H9 (cell line): ENCODE measurements at regions not wholly inside any gene's neighbourhood (a gene's known extent, or its start where the extent isn't known, plus 50 kb on each side); places are given as distances from the start of the nearest gene placed in this dataset.

Source experiments
- DNase-seq: peaks from one replicate; pipeline ENCODE4 v3.0.0-alpha.2; 2017
- H2AFZ ChIP-seq: one replicate; pipeline ENCODE4 v1.6.1; 2013; ENCODE audit warnings: mild to moderate bottlenecking, low read length, control low read depth, moderate library complexity
- H2AK5ac ChIP-seq: 2 replicates; pipeline ENCODE4 v1.6.1; 2013; ENCODE audit warnings: low read length, control low read depth, mixed read lengths; ENCODE audit not compliant: insufficient read length
- H2BK120ac ChIP-seq: one replicate; pipeline ENCODE4 v1.6.1; 2013; ENCODE audit warnings: low read depth, mild to moderate bottlenecking, low read length, control low read depth, inconsistent platforms; ENCODE audit not compliant: poor library complexity, severe bottlenecking
- H2BK12ac ChIP-seq: 2 replicates; pipeline ENCODE4 v1.6.1; 2013; ENCODE audit warnings: low read length, control low read depth, mixed read lengths, low read depth; ENCODE audit not compliant: insufficient read length
- H2BK15ac ChIP-seq: 2 replicates; pipeline ENCODE4 v1.6.1; 2013; ENCODE audit warnings: low read depth, low read length, control low read depth
- H2BK20ac ChIP-seq: one replicate; pipeline ENCODE4 v1.6.1; 2013; ENCODE audit warnings: low read depth, mild to moderate bottlenecking, low read length, control low read depth, inconsistent platforms; ENCODE audit not compliant: poor library complexity, severe bottlenecking
- H2BK5ac ChIP-seq: 2 replicates; pipeline ENCODE4 v1.6.1; 2013; ENCODE audit warnings: low read length, control low read depth, mixed read lengths; ENCODE audit not compliant: insufficient read length
- H3K14ac ChIP-seq: 2 replicates; pipeline ENCODE4 v1.6.1; 2013; ENCODE audit warnings: low read length, control low read depth; ENCODE audit not compliant: insufficient read depth
- H3K18ac ChIP-seq: 2 replicates; pipeline ENCODE4 v1.6.1; 2013; ENCODE audit warnings: low read depth, mild to moderate bottlenecking, mixed read lengths, low read length, control low read depth; ENCODE audit not compliant: insufficient read length
- H3K23ac ChIP-seq: 2 replicates; pipeline ENCODE4 v1.6.1; 2013; ENCODE audit warnings: low read length, control low read depth, mixed read lengths, low read depth; ENCODE audit not compliant: insufficient read length
- H3K23me2 ChIP-seq: 2 replicates; pipeline ENCODE4 v1.6.1; 2013; ENCODE audit warnings: low read depth, mild to moderate bottlenecking, mixed read lengths, low read length, control low read depth; ENCODE audit not compliant: insufficient read length, poor library complexity, severe bottlenecking
- H3K27ac ChIP-seq: 2 replicates; pipeline ENCODE4 v1.5.1; 2013; ENCODE audit warnings: low read length, control low read depth, mixed read lengths, low read depth; ENCODE audit not compliant: insufficient read length
- H3K27me3 ChIP-seq: 2 replicates; pipeline ENCODE4 v1.6.1; 2013; ENCODE audit warnings: low read length, control low read depth, inconsistent platforms; ENCODE audit not compliant: insufficient read depth
- H3K4ac ChIP-seq: 2 replicates; pipeline ENCODE4 v1.6.1; 2013; ENCODE audit warnings: low read depth, mild to moderate bottlenecking, control low read depth, inconsistent platforms, low read length, moderate library complexity
- H3K4me1 ChIP-seq: 2 replicates; pipeline ENCODE4 v1.6.1; 2013; ENCODE audit warnings: low read length, control low read depth, inconsistent platforms; ENCODE audit not compliant: insufficient read depth
- H3K4me2 ChIP-seq: 2 replicates; pipeline ENCODE4 v1.6.1; 2013; ENCODE audit warnings: low read length, control low read depth, mixed read lengths; ENCODE audit not compliant: insufficient read length, insufficient read depth
- H3K56ac ChIP-seq: 2 replicates; pipeline ENCODE4 v1.6.1; 2013; ENCODE audit warnings: low read depth, mild to moderate bottlenecking, mixed read lengths, low read length, control low read depth; ENCODE audit not compliant: insufficient read length
- H3K79me1 ChIP-seq: 2 replicates; pipeline ENCODE4 v1.6.1; 2013; ENCODE audit warnings: low read depth, mild to moderate bottlenecking, moderate library complexity, low read length, control low read depth, inconsistent platforms; ENCODE audit not compliant: insufficient read depth, poor library complexity, severe bottlenecking
- H3K79me2 ChIP-seq: 2 replicates; pipeline ENCODE4 v1.6.1; 2013; ENCODE audit warnings: low read length, control low read depth, inconsistent platforms; ENCODE audit not compliant: insufficient read depth
- H3K9ac ChIP-seq: 2 replicates; pipeline ENCODE4 v1.6.1; 2013; ENCODE audit warnings: low read length, control low read depth, mixed read lengths; ENCODE audit not compliant: insufficient read length; ENCODE audit errors: extremely low read depth
- H3K9me3 ChIP-seq: one replicate; pipeline ENCODE4 v1.6.1; 2013; ENCODE audit warnings: low read depth, low read length, inconsistent platforms; ENCODE audit not compliant: control insufficient read depth
- H3T11ph ChIP-seq: one replicate; pipeline ENCODE4 v1.6.1; 2013; ENCODE audit warnings: mild to moderate bottlenecking, low read length, control low read depth, inconsistent platforms
- H4K20me1 ChIP-seq: one replicate; pipeline ENCODE4 v1.6.1; 2013; ENCODE audit not compliant: control insufficient read depth, insufficient read length, insufficient read depth
- H4K5ac ChIP-seq: 2 replicates; pipeline ENCODE4 v1.6.1; 2013; ENCODE audit warnings: low read depth, mild to moderate bottlenecking, mixed read lengths, low read length, control low read depth; ENCODE audit not compliant: insufficient read length
- H4K8ac ChIP-seq: replicated peaks from 2 replicates; pipeline ENCODE4 v1.6.1; 2013; ENCODE audit warnings: low read length, control low read depth, mixed read lengths, low read depth; ENCODE audit not compliant: insufficient read length
- H4K91ac ChIP-seq: 2 replicates; pipeline ENCODE4 v1.6.1; 2013; ENCODE audit warnings: low read depth, mild to moderate bottlenecking, moderate library complexity, mixed read lengths, low read length, control low read depth; ENCODE audit not compliant: insufficient read length
- H3K27ac Mint-ChIP-seq, 3 experiments: 2 replicates in 2 of 3; 3 replicates in 1 of 3; pipeline ENCODE4 v1.8.0; 2020 to 2021; ENCODE audit warnings: mixed read lengths in 3 of 3, mild to moderate bottlenecking in 1 of 3, moderate library complexity in 1 of 3
- H3K27me3 Mint-ChIP-seq: 2 replicates; pipeline ENCODE4 v1.8.0; 2021; ENCODE audit warnings: low read depth, mild to moderate bottlenecking, moderate library complexity, mixed read lengths
- H3K36me3 Mint-ChIP-seq, 3 experiments: 2 replicates in 2 of 3; 3 replicates in 1 of 3; pipeline ENCODE4 v1.8.0; 2020 to 2021; ENCODE audit warnings: low read depth in 3 of 3, mixed read lengths in 3 of 3; ENCODE audit not compliant: insufficient read depth in 1 of 3
- H3K4me1 Mint-ChIP-seq, 2 experiments: 2 replicates each; pipeline ENCODE4 v1.8.0; 2020; ENCODE audit warnings: mixed read lengths in 2 of 2
- H3K4me3 Mint-ChIP-seq, 2 experiments: 2 replicates in 1 of 2; 3 replicates in 1 of 2; pipeline ENCODE4 v1.8.0; 2020 to 2021; ENCODE audit warnings: mild to moderate bottlenecking in 2 of 2, mixed read lengths in 2 of 2, moderate library complexity in 1 of 2
- H3K9me3 Mint-ChIP-seq, 2 experiments: 2 replicates in 1 of 2; 3 replicates in 1 of 2; pipeline ENCODE4 v1.8.0; 2020; ENCODE audit warnings: mild to moderate bottlenecking in 2 of 2, mixed read lengths in 2 of 2, moderate library complexity in 1 of 2
- CTCF ChIP-seq: fragments of 200-600 bp; sonication (generic); conservative IDR thresholded peaks from 3 replicates; pipeline ENCODE4 v1.8.0; 2021; ENCODE audit warnings: antibody characterized with exemption, mild to moderate bottlenecking
- WGBS: extraction: QIAGEN DNeasy Blood & Tissue Kit; methylation state at CpG from one replicate; pipeline ENCODE4 v1.1.7; 2013; ENCODE audit warnings: missing lambda C conversion rate, low lambda C conversion rate, mixed read lengths; ENCODE audit not compliant: insufficient read length; ENCODE audit errors: extremely low coverage; 5-methylcytosine and 5-hydroxymethylcytosine counted together

GRCh38 chr2:48187503-48187902, 127.0 kb upstream of the FOXN2 start:
- H3K18ac ChIP-seq: no peak overlapping the region
- H3K36me3 Mint-ChIP-seq: no peaks in the 10 kb centered on the region
- no peak overlapping the region for H4K5ac ChIP-seq
- TF ChIP-seq CTCF: no peak
- H3K4ac ChIP-seq: no peak overlapping the region
- H3K27me3 Mint-ChIP-seq: no peaks in the 10 kb centered on the region
- H2BK15ac ChIP-seq: no peak overlapping the region
- no peak overlapping the region for H2BK20ac ChIP-seq
- H3K79me2 ChIP-seq: no peaks in the 10 kb centered on the region
- no peak overlapping the region for H2AFZ ChIP-seq
- no peaks in the 10 kb centered on the region for H3K9me3 Mint-ChIP-seq
- H4K8ac ChIP-seq: no peak overlapping the region
- H3K14ac ChIP-seq: no peak overlapping the region
- H4K20me1 ChIP-seq: no peaks in the 10 kb centered on the region
- peaks cover 8% of the 10 kb centered on the region; the same call in 1 of the 2 replicates for H3K4me1 ChIP-seq
- H3K79me1 ChIP-seq: no peaks in the 10 kb centered on the region
- H2AK5ac ChIP-seq: no peak overlapping the region
- H2BK5ac ChIP-seq: no peak overlapping the region
- no peak overlapping the region for H3T11ph ChIP-seq
- peak overlapping the region in 2 of 3 experiments; percentile 15 to 56; a peak in 1 of 7 replicates for H3K27ac Mint-ChIP-seq
- no CpG with 5 or more reads among the region's 1 CpG for WGBS
- no peak for DNase-seq
- H3K27me3 ChIP-seq: no peaks in the 10 kb centered on the region
- H3K4me1 Mint-ChIP-seq: peaks cover 25 to 36% of the 10 kb centered on the region in 2 experiments
- no peak overlapping the region for H3K56ac ChIP-seq
- no peak overlapping the region for H3K27ac ChIP-seq
- H3K4me3 Mint-ChIP-seq: no peak overlapping the region
- H3K23me2 ChIP-seq: no peaks in the 10 kb centered on the region
- no peaks in the 10 kb centered on the region for H3K9me3 ChIP-seq
- no peak overlapping the region for H2BK12ac ChIP-seq
- no peak overlapping the region for H3K23ac ChIP-seq
- no peak overlapping the region for H2BK120ac ChIP-seq
- no peak overlapping the region for H3K4me2 ChIP-seq
- no peak overlapping the region for H4K91ac ChIP-seq
- H3K9ac ChIP-seq: no peak overlapping the region
